HL-60/S4 (cell line): ENCODE measurements at regions not wholly inside any gene's neighbourhood (a gene's known extent, or its start where the extent isn't known, plus 50 kb on each side); places are given as distances from the start of the nearest gene placed in this dataset.
"Not testable (repeated sequence)": the region's sequence is repeated elsewhere in the genome, so short reads cannot be mapped to it uniquely, and the experiment has no call there.

Experiments
- in situ Hi-C: fragments of 300-500 bp; cut with MboI; formaldehyde crosslinking; loops from 2 replicates; pipeline ENCODE4 v1.14.3; 2022; ENCODE audit warnings: low sequenced_read_pairs

- in situ Hi-C loops: no loop called here
Measured at GRCh38 chr10:120186506-120186905, 270.5 kb upstream of the PLPP4 start.

DNA sequence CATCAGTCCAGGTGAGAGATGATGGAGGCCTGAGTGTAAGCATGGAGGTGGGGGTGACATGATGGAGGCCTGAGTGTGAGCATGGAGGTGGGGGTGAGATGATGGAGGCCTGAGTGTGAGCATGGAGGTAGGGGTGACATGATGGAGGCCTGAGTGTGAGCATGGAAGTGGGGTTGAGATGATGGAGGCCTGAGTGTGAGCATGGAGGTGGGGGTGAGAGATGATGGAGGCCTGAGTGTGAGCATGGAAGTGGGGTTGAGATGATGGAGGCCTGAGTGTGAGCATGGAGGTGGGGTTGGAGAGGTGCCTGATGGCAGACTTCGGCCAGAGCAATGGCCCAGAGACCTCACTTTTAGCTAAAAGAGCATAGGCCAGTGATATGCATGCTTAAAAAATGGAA lies 269.9 kb upstream of the PLPP4 start:
- in situ Hi-C loops: not testable (repeated sequence)

DNA sequence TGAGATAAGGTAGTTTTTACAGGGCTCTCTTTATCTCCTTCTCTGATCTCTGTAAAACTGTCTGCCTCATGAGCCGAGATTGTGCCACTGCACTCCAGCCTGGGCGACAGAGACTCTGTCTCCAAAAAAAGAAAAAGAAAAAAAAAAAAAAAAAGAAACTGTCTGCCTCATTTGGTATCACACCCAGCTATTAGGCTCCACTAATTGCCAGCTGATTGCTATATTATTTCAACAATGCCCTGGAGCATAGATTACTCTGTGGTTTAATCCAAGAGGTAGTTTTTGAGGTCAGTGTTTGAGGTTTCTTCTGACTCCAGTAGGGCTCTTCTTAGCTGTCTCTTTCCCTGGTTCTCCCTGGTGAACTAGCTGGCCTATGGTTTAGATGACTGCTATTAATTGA lies 268.1 kb upstream of the PLPP4 start:
- in situ Hi-C loops: no loop called here

DNA sequence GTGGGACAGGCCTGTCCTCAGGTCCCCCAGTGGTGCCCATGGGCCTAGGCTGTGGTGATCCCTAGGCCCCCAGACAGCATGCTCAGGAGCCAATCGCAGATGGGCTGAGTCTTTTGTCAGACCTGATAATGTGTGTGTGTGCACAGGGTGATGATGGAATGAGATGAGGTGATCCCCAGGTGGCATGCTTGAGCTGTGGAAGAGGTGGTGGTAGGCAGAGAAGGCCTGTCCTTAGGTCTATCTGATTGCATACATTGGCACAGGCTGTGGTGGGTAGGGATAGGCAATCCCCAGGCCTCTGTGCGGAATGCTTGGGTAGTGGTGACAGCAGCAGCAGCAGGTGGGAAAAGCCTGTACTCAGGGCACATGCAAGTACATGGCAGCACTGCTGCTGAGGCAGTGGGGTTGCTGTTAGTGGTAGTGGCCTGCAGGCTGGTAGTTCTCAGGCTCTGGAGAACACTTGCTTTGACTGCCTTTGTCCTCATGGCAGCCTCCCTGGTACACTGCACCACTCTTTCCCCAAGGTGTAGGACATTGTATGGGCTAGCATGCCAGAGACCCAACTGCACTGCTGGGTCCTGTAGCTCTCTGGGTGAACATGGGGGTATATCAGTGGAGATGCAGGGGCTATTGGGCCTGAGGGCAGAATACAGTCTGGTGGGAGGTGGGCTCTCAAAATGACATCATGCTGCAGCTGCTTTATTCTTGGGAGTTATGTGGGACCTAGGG lies 260.9 kb upstream of the PLPP4 start:
- in situ Hi-C loops: no loop called here

DNA sequence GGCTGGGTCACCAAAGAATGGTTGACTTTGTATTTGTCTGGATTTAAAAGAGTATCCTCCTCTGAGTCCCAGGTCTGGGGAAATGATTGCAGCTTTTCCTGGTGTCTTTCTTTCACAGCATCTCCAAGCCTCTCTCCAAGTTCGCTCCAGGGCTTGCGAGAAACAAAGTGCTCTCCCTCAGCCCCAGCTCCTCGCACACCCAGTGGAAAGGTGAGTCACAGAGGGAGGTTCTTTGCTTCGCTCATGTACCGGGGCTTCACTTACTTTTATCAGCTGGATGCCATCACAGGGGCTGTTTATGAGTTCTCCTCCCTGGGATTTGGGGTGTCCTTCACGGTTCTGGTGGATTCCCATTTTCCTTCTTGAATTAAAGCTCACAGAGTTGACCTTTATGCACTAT lies 252.2 kb upstream of the PLPP4 start:
- in situ Hi-C loops: no loop called here

DNA sequence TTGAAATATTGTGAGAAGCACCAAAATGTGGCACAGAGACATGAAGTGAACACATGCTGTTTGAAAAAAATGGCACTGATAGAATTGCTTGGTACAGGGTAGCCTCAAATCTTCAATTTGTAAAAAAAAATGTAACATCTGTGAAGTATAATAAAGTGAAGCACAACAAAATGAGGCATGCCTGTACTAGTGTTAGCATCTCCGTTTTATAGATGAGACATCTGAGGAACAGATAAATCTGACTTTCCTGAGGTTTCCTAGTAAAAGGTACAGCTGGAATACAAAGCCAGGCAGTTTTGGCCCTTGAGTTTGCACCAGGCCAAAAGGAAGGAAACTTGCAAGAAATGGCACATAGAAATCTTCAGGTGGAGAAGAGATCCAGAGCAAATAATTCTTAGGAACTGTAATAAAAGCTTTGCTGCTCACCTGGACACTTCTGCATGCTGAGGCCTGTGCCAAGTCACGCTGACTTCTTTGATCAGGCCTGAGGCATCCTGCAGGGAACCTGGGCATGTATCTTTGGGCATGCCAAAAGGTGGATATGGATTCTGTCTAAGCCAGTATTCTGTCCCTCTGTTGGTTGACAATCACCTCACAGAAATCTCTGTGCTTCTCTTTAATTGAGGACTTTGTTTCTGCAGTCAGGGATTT lies 251.5 kb upstream of the PLPP4 start:
- in situ Hi-C loops: no loop called here

GRCh38 chr10:120208488-120208887 lies 248.5 kb upstream of the PLPP4 start:
- in situ Hi-C loops: no loop called here

DNA sequence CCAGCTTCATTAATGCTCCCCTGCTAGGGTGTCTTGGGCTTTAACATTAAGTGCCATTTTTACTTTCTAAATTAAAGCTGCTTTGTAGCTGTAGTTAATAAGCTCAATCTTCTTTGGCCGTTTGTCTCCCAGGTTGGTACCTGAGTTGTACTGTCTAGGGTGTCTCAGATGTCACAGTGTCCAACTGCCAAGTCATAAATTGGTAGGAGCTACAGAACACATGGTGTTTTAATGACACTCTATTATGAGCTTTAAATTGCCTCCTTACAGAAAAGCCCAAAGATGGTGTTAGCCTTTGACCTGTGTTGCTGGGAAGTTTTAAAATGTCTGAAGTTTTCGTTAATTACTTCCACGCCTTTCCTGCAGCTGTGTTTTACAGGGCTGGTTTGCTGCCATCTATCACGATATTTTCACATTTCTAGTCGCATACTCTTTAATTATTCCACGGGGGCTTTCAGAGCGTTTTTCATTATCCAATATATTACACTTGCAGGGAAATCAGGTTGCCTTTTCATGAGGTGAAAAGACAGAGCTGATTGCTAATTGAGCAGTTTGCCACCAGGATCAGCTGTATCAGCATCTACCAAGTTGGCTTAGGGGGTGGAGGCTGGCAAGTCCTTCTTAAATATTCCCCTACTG lies 247.8 kb upstream of the PLPP4 start:
- in situ Hi-C loops: no loop called here

- in situ Hi-C loops: no loop called here
Measured at GRCh38 chr10:120212275-120212674, 244.8 kb upstream of the PLPP4 start.

GRCh38 chr10:120213283-120213682 lies 243.7 kb upstream of the PLPP4 start:
- in situ Hi-C loops: not testable (repeated sequence)

- in situ Hi-C loops: no loop called here
Measured at GRCh38 chr10:120217736-120218135, 239.3 kb upstream of the PLPP4 start.

DNA sequence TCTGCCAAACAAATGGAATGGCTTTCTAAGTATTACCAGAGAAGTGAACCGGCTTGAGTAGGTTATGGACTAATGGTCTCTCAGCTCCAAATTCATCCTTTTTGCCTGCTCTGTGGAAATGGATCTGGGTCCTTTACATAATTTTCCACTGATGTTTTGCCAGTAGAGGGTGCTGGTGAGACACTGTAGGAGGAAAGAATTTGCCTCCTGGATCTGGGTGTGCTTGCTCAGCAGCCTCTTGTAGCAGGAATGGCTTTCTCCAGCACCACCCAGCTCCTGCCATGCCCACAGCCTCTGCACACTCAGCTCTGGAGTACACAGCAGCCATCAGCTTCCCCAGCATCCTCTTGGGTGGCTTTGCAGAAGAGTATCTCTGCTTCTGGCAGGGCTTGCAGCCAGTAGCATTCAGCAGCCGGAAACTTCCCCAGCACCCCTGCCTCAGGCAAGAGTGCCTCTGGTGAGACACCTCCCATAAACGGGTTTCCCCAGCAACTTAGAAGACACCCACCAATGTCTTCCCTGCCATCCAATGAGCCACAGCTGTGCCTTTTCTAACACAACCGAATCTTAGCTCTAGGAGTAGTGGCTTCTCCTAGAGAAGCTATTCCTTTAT lies 235.0 kb upstream of the PLPP4 start:
- in situ Hi-C loops: no loop called here

DNA sequence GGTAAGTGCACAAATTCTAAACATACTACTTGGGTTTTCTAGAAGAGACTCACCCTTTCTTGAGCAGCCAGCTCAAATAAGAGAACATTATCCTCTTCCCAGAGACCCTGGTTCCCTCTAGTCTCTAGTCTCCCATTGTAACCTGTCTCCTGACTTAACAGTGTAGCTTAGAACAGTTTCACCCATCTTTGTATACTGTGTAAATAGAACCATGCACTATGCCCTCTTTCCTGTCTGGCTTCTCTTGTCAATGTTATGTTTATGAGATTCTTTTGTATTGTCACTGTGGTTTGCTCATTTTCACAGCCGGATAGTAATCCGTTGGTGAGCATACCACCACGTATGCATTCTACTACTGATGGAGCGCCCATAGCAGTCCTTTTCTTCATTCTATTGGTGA lies 227.4 kb upstream of the PLPP4 start:
- in situ Hi-C loops: no loop called here

- in situ Hi-C loops: not testable (repeated sequence)
Measured at GRCh38 chr10:120239695-120240094, 217.3 kb upstream of the PLPP4 start.

- in situ Hi-C loops: no loop called here
Measured at GRCh38 chr10:120251821-120252442, 205.1 kb upstream of the PLPP4 start.

GRCh38 chr10:120253131-120253530 lies 203.9 kb upstream of the PLPP4 start:
- in situ Hi-C loops: no loop called here

DNA sequence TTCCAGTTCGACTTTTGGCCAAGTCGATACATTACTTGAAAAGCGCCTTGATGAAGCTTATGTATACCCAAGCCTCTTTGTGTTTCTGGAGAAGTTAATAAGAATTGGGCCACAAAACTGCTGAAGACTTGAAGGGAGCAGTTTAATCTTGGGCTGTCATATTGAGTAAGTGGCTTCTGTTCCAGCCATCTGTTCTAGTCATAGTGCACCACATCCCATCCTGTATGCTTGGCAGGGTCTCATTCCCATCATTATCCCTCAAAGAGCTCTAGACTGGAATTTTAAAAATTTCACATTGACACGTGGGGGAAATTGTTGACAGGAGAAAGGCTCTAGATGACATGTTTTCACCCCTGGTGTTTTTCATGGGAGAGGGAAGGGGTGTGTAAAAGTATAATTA lies 196.6 kb upstream of the PLPP4 start:
- in situ Hi-C loops: no loop called here

DNA sequence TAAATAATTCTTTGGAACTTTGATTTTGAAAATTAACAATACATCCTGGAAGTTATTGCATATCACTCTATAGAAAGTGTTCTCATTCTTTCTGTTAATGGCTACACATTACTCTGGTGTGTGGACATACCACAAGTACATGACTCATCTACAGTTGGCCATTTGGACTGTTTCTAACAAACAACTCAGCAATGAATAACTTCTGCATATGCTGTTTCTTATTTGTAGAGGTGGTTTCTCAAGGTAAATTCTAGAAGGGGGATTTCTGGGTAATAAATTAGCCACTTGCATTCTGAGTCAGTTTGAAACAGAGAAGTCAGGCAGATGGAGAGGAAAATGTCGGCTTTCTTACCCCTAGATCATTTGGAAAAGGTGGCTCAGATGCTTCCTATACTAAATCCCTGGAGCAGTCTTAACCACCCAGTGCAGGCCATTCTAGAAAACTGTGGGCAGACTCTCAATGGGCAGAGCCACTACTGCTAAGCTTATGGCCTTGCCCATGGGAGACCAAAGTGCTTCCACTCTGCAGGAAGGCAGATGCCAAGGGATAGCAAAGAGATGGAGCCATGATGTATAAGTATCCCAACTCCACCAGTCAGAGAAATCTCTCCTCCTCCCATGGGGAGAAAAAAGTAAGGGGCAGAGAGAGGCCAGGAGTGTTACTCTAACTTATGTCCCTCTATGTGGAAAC lies 194.0 kb upstream of the PLPP4 start:
- in situ Hi-C loops: no loop called here

DNA sequence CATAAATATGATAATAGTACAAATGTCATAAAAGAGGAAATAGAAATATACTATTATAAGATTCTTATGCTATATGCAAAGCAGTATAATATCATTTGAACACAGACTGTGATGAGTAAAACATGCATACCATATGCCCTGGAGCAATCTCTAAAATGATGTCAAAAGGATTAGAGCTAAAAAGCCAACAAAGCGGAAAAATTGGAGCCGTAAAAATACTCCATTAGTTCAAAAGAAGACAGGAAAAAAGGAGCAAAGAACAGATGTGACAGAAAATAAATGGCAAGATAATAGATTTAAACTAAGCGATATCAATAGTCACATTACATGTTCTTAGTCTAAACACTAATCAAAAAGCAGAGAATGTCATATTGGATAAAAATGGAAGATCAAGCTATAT lies 191.0 kb upstream of the PLPP4 start:
- in situ Hi-C loops: no loop called here

- in situ Hi-C loops: no loop called here
Measured at GRCh38 chr10:120270906-120271305, 186.1 kb upstream of the PLPP4 start.

DNA sequence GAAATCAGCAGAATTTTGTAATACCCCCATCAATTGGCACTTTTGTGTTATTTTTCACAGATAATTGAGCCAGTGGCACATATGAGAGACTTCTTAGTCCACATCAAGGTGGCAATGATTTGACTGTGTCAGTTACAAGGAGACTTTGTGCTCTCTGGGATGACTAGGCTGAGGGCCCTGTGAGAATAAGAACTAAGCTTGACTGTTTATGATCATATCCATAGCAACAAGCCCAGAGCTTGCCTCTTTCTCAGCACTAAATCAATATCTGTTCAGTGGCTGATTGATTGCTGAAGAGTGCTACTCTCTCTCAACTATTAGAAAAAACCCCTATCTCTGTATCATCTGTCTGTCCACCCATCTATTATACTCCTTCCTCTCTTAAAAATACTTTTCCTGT lies 185.3 kb upstream of the PLPP4 start:
- in situ Hi-C loops: no loop called here
